HG03280 (cell line): ENCODE measurements at regions not wholly inside any gene's neighbourhood (a gene's known extent, or its start where the extent isn't known, plus 50 kb on each side); places are given as distances from the start of the nearest gene placed in this dataset.
A peak's percentile ranks its signal among the peaks of the same experiment; 100 is the strongest.

Experiments
- ATAC-seq: cut with Tn5 transposase; IDR thresholded peaks from one replicate; pipeline ENCODE4 v1.9.1; 2021; ENCODE audit warnings: mild to moderate bottlenecking, moderate library complexity; ENCODE audit not compliant: unreplicated experiment

- ATAC-seq: no peak
Measured at GRCh38 chr2:57862727-57863126, 183.9 kb upstream of the VRK2 start.

- no peak for ATAC-seq
Measured at GRCh38 chr2:57864926-57865325, 181.7 kb upstream of the VRK2 start.

GRCh38 chr2:57867730-57868129, 178.9 kb upstream of the VRK2 start:
- ATAC-seq: no peak

GRCh38 chr2:57868619-57869139, 177.9 kb upstream of the VRK2 start:
- no peak for ATAC-seq

GRCh38 chr2:57869758-57870344, 176.8 kb upstream of the VRK2 start:
- no peak for ATAC-seq

GRCh38 chr2:57876313-57876712, 170.3 kb upstream of the VRK2 start:
- no peak for ATAC-seq

GRCh38 chr2:57877811-57878170, 168.8 kb upstream of the VRK2 start:
- no peak for ATAC-seq

GRCh38 chr2:57878171-57878865, 168.3 kb upstream of the VRK2 start:
- ATAC-seq: no peak

- ATAC-seq: no peak
Measured at GRCh38 chr2:57878866-57879210, 167.8 kb upstream of the VRK2 start.

- no peak for ATAC-seq
Measured at GRCh38 chr2:57880446-57880845, 166.2 kb upstream of the VRK2 start.

GRCh38 chr2:57880967-57881366, 165.6 kb upstream of the VRK2 start:
- ATAC-seq: no peak

GRCh38 chr2:57881998-57882888, 164.4 kb upstream of the VRK2 start:
- no peak for ATAC-seq

GRCh38 chr2:57882895-57883515, 163.6 kb upstream of the VRK2 start:
- ATAC-seq: no peak

- ATAC-seq: no peak
Measured at GRCh38 chr2:57884281-57884680, 162.3 kb upstream of the VRK2 start.

- ATAC-seq: no peak
Measured at GRCh38 chr2:57885742-57886141, 160.9 kb upstream of the VRK2 start.

GRCh38 chr2:57886161-57886786, 160.3 kb upstream of the VRK2 start:
- ATAC-seq: no peak

- no peak for ATAC-seq
Measured at GRCh38 chr2:57888463-57888862, 158.1 kb upstream of the VRK2 start.

GRCh38 chr2:57890464-57890863, 156.1 kb upstream of the VRK2 start:
- no peak for ATAC-seq

GRCh38 chr2:57891086-57891712, 155.4 kb upstream of the VRK2 start:
- ATAC-seq: no peak

GRCh38 chr2:57892920-57893319, 153.7 kb upstream of the VRK2 start:
- ATAC-seq: peak; percentile 66
